ENCODE measurements at regions not wholly inside any gene's neighbourhood (a gene's known extent, or its start where the extent isn't known, plus 50 kb on each side); places are given as distances from the start of the nearest gene placed in this dataset.

DNA sequence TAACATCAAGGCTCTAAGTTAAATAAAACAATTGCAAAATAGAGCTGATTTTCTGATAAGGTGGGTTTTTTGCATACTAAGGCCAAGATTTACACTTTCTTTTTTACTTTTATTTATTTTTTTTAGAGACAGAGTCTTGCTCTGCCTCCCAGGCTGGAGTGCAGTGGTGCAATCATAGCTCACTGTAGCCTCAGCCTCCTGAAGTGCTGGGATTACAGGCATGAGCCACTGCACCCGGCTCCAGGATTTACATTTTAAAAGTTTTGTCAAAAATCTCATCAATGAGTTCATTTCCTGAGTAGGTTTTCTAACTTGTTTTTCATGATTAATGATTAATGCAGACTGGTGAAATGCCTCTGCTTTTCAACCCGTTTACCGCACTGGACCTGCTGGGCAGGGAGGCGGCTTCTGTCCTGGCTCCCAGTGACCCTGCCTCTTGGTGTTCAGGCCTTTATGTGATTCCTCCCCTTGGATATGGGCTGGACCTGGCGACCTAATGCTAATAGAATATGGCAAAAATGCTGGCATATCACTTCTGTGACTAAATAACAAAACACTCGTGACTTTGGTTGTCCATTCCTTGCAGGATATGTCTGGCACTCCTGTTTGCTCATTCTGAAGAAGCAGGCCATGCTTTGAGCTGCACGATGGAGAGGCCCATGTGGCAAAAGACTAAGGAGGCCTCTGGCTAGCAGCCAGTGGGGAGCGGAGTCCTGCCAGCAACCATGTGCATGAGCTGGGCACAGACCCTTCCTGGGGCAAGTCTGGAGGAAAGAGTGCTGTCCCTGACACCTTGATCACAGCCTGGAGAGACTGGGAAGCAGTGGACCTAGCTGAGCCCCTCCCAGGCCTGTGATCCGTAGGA, 72.2 kb upstream of the PTCH1 start:
- ATAC-seq = no peak
- ChIA-PET RAD21 (ENCODE audit: low non-redundant PET in 1 of 2, low total read pairs in 2 of 2, uncharacterized antibody in 2 of 2, unreplicated experiment in 2 of 2) (no interaction called here), CTCF (no interaction called here), POLR2A (no interaction called here)
- intact Hi-C loops (cut with micrococcal nuclease) = no loop called here
- Histone ChIP-seq H3K4me3 (replicated peaks in 1 of 2; ENCODE audit: low read depth in 1 of 2, low read length in 2 of 2) (no peak overlapping the region), H3K4me1 (ENCODE audit: control insufficient read depth in 1 of 2, insufficient read depth in 2 of 2, low read length in 2 of 2) (no peaks in the 10 kb centered on the region), H3K36me3 (ENCODE audit: control insufficient read depth in 1 of 2, insufficient read depth in 2 of 2, low read length in 2 of 2) (no peaks in the 10 kb centered on the region), H3K79me2 (ENCODE audit: insufficient read depth, low read length) (no peaks in the 10 kb centered on the region), H3K9ac (ENCODE audit: low read length) (no peak overlapping the region), H2AFZ (ENCODE audit: low read depth, low read length, poor library complexity, severe bottlenecking) (no peak overlapping the region), H3K9me3 (ENCODE audit: control insufficient read depth in 1 of 2, insufficient read depth in 1 of 2, low read depth in 1 of 2, low read length in 2 of 2) (no peaks in the 10 kb centered on the region), H3K27ac (ENCODE audit: low read depth, low read length) (no peak overlapping the region), H4K20me1 (ENCODE audit: insufficient read depth) (no peaks in the 10 kb centered on the region), H3K9me2 (ENCODE audit: insufficient read depth) (no peaks in the 10 kb centered on the region), H3K4me2 (ENCODE audit: low read length) (no peak overlapping the region), H3K27me3 (ENCODE audit: insufficient read depth, low read length) (no peaks in the 10 kb centered on the region; the same call in 1 of the 2 replicates)
- TF ChIP-seq EZH2phosphoT487 (IDR thresholded peaks at IDR 0.05; ENCODE audit: borderline replicate concordance) (no peak), CBX3 (IDR thresholded peaks at IDR 0.05; ENCODE audit: low read depth) (no peak), SRF (IDR thresholded peaks at IDR 0.05; ENCODE audit: low read depth) (no peak), ZNF274 (IDR thresholded peaks at IDR 0.05; ENCODE audit: low read depth, low read length) (no peak), SIN3A (IDR thresholded peaks at IDR 0.05; ENCODE audit: low read depth) (no peak), ZFX (IDR thresholded peaks at IDR 0.05) (no peak), EZH2 (IDR thresholded peaks at IDR 0.05) (no peak), EGR1 (IDR thresholded peaks at IDR 0.05; ENCODE audit: low read depth) (no peak), TCF7L2 (IDR thresholded peaks at IDR 0.05; ENCODE audit: borderline replicate concordance, extremely low read depth, insufficient read depth, insufficient read length) (no peak), FOSL1 (IDR thresholded peaks at IDR 0.05; ENCODE audit: low read depth) (no peak), POLR2AphosphoS5 (IDR thresholded peaks at IDR 0.05; ENCODE audit: low read depth, low read length) (no peak), YY1 (IDR thresholded peaks at IDR 0.05; ENCODE audit: extremely low read depth, insufficient replicate concordance, low read depth, low read length) (no peak), ELF1 (IDR thresholded peaks at IDR 0.05; ENCODE audit: borderline replicate concordance, low read depth) (no peak), SP1 (IDR thresholded peaks at IDR 0.05; ENCODE audit: low read depth) (no peak)
- TF ChIP-seq, protein P1, sequence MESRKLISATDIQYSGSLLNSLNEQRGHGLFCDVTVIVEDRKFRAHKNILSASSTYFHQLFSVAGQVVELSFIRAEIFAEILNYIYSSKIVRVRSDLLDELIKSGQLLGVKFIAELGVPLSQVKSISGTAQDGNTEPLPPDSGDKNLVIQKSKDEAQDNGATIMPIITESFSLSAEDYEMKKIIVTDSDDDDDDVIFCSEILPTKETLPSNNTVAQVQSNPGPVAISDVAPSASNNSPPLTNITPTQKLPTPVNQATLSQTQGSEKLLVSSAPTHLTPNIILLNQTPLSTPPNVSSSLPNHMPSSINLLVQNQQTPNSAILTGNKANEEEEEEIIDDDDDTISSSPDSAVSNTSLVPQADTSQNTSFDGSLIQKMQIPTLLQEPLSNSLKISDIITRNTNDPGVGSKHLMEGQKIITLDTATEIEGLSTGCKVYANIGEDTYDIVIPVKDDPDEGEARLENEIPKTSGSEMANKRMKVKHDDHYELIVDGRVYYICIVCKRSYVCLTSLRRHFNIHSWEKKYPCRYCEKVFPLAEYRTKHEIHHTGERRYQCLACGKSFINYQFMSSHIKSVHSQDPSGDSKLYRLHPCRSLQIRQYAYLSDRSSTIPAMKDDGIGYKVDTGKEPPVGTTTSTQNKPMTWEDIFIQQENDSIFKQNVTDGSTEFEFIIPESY (IDR thresholded peaks at IDR 0.05; ENCODE audit: extremely low read depth, insufficient replicate concordance, low read length) = no peak
- TF ChIP-seq, protein P2, sequence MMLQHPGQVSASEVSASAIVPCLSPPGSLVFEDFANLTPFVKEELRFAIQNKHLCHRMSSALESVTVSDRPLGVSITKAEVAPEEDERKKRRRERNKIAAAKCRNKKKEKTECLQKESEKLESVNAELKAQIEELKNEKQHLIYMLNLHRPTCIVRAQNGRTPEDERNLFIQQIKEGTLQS (IDR thresholded peaks at IDR 0.05) = no peak
- TF ChIP-seq, protein P3, sequence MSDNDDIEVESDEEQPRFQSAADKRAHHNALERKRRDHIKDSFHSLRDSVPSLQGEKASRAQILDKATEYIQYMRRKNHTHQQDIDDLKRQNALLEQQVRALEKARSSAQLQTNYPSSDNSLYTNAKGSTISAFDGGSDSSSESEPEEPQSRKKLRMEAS (IDR thresholded peaks at IDR 0.05) = no peak
- TF ChIP-seq, protein P4, sequence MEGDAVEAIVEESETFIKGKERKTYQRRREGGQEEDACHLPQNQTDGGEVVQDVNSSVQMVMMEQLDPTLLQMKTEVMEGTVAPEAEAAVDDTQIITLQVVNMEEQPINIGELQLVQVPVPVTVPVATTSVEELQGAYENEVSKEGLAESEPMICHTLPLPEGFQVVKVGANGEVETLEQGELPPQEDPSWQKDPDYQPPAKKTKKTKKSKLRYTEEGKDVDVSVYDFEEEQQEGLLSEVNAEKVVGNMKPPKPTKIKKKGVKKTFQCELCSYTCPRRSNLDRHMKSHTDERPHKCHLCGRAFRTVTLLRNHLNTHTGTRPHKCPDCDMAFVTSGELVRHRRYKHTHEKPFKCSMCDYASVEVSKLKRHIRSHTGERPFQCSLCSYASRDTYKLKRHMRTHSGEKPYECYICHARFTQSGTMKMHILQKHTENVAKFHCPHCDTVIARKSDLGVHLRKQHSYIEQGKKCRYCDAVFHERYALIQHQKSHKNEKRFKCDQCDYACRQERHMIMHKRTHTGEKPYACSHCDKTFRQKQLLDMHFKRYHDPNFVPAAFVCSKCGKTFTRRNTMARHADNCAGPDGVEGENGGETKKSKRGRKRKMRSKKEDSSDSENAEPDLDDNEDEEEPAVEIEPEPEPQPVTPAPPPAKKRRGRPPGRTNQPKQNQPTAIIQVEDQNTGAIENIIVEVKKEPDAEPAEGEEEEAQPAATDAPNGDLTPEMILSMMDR (IDR thresholded peaks at IDR 0.05 in 2 of 3, conservative IDR thresholded peaks at IDR 0.05 in 1 of 3; ENCODE audit: borderline replicate concordance in 1 of 3, insufficient read depth in 1 of 3, low read depth in 2 of 3, low read length in 2 of 3) = no peak
- DNase-seq (ENCODE audit: low read depth, low spot score) = no peak
- BruUV-seq (replicated peaks) = no TSS peak
